IPS DF 19.7 (cell line): ENCODE measurements at regions not wholly inside any gene's neighbourhood (a gene's known extent, or its start where the extent isn't known, plus 50 kb on each side); places are given as distances from the start of the nearest gene placed in this dataset.

ENCODE experiments used
- DNase-seq: peaks from one replicate; pipeline ENCODE4 v3.0.0-alpha.2; 2013; ENCODE audit warnings: low read depth, low spot score

DNA sequence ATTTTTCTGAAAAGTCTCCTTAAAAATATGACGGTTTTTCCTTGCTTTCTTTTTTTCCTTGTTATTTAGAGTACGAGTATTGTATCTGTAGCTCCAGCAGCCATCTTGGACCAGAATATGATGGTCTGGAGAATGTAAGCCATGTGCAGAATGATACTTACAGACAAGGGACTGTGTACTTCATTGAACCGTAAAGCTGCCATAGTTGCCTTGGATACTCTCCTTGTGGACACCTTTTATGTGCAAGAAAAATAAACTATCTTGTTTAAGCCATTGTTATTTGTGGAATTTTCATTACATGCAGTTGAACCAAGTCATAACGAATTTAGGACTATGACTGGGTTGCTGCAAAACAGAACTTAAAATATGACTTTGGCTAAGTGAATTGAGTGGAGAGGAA, 485.8 kb upstream of the CITED2 start:
- no peak for DNase-seq

DNA sequence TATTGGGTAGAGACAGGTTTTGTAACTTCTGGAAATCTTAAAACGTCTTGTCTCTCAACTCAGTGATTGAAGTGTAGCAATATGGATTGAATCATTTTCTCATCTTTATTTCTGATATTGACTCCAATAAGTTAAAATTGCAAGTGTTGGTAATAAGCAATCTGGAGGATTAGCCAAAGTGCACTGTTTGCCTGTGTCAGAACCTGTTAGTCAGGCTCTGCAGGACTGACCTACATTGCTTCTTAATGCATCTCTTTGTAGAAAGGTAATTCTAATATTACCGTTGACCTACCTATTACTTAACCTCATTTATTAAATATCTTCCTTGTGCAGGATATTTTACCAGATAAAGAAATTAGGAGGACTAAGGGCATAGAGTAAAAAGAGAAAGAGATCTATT, 484.0 kb upstream of the CITED2 start:
- no peak for DNase-seq

DNA sequence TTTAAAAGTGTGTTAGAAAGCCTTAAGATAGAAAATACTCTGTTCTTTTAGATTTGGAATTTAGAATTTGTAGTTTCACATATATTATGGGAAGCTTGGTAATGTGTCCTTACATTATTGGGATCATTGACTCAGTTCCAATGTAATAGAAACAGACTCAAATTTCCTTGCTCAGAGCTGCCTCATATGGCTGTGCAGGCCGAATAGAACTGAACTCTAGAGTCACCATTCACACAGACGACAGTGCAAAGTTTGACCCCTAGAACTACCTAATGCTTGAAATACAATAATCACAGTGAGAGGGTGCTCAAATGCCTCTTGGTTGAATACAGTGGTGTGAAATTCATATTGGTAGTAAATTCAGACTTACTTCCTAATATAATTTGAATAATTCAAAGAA, 482.7 kb upstream of the CITED2 start:
- no peak for DNase-seq

DNA sequence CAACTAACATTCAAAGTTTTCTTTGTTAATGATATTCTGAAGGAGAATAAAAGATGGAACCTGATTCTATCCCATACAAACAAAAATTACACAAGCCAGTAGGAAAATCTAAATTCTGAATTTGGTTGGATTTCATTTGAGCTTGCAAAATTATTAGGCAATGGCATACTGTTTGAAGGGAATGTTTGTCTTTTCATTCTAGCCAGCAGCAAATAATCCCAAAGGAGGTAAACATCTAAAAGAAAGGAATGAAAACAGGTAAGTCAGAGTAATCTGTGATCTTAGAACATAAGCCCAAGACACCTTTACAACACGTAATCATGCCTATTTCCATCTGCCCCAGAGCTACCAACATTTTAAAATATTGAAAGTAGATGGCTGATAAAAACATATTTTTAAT, 482.1 kb upstream of the CITED2 start:
- no peak for DNase-seq

DNA sequence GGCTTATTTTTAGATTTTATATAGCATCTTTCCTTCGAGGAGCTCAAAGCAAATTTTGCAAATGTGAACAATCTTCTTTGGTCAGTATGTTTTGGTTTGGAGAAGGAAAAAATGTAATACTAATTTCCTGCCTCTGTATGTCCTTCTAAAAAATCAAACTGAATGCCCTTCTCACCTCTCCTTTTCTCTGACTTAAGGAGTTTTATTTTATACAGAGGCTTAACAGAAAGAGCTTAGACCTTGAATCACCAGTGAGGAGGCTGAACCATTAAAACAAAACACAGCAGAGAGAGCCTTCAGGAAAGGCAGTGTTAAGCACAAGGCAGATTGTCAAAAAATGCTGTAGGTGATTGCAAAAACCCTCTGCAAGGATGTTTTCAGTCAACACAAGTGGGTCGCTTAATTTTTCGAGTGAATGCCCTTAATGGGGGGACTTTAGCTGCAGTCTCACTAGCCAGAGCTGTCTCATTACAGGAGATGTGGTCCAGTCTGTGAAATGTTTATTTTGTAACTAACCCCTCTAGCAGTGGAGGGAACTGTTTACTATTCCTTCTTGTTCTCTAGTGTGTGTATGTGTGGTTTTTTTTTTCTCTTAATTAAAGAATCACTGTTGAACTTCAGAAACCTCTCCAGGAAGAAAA, 481.3 kb upstream of the CITED2 start:
- DNase-seq: no peak

DNA sequence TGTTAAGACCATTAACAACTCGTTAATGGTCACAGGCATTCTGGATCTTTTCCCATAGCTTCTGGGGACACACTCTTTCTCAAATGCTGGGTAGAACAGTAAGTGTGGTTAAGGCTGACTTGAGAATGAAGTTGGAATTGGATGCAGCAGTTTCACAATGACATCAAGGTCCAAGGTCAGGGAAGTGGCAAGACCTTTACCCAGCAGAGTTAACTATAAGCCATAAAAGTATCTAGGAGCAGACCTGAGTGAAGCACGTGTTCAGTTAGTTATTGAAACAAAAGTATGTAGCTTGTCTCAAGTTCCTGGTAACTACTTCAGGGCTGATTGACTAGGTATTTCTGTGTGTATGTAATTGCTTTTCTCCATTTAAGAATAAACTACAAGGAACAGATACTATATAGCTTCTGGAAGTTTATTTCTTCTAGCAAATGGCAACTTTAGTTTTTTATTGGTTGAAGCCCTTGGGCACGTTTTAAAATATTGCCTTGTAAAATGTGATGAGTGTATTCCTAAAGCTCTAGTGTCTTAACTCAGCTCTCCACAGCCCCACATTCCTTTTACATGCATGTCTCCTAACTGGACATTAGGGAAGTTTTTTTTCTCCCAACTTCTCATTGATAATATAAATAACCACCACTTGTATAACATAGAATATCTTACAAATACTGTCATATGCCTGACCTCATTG, 479.0 kb upstream of the CITED2 start:
- no peak for DNase-seq

DNA sequence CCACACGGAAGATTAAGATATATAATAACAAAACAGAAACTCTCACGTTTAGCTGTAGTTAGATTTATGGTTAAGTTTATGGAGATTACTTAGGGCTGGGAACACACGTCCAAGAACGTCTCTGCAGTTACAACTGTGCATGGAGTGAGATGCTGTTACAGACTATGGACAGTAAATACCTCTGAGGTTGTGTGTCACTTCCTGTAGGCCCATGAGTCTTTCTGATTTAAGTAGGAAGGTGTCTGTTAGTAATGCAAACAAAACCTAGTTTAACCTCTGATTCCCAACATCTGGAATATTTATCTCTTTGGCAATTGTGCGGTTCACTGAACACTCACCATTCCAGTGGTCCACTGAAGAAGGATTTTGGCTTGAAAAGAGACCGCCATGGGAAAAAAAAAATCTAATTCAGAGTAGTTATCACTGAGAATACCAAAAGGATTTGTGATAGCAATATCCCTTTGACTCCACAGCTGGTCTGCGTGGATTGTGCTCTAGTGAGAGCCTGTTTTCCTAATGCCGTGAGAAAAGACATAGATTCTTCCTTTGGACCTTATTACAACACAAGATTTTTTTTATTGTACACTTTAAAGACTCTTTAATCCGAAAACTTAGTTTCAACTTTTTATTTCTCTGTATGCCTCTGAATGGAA, 478.2 kb upstream of the CITED2 start:
- DNase-seq: no peak

DNA sequence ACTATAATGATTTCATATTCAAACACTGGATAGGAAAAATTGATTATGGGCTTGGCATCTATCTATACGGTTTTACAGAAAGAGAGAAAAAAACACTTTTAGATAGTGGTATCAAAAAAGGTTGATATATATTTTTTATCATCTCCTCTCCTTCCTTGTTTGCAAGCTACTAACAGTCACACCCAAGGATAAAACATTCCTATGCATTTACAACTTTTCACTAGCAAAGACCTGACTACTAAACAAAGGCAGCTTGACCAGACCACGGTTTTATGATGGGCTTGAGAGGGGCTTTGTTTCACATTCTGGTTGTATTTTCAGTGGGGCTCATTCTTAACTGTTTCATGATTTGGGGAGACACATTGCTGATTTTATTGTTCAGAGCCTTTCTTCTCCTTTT, 477.6 kb upstream of the CITED2 start:
- DNase-seq: no peak

DNA sequence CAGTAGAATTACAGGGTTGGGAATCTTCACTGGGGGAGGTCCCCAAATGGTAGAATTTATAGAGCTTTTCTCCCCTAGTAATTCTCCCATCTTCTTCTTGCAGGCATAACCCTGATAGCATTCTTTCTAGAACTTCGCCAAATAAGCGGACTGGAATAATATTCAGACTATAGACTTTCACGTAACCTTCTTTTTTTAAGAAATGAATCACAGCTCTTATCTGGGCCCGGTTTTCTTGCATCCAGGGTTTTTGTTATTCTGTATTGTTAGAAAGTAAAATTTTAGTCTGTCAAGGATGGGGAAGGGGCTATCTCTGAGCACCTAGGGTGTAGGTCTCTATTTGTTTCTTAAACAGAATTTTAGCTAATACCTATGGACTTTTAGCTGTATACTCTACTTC, 476.8 kb upstream of the CITED2 start:
- DNase-seq: no peak

DNA sequence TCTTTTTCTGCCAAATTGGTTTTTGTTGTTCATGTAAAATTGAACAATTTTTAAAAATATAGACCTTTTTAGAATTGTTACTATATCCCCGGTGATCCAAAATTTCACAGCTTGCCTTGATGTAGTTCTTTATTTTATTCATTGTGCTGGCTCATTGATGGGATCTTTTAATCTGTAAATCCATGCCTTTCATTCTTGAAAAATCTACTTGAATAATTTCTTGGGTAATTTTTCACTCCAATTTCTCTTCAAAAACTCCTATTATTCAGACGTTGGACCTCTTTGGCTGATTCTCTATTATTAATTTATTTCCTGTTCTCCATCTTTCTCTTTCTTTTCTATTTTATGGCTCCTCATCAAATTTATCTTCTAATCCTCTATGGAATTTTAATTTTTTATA, 476.1 kb upstream of the CITED2 start:
- no peak for DNase-seq

DNA sequence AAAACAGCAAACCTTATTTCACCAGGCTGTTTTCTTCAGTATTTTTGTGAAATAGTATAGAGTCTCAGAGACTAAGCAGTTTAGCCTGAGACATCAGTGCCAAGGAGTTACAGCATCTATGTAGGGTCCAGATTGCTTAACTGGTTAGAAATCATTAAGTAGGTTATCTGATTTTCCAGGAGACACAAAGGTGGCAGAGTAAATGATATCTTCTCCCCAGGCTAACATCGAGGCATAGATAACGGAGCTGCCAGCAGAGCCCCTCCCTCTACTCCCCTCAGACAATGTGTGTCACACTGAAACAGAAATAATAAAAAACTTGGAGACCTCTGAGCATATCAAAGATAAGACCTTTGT, 473.0 kb upstream of the CITED2 start:
- DNase-seq: no peak

DNA sequence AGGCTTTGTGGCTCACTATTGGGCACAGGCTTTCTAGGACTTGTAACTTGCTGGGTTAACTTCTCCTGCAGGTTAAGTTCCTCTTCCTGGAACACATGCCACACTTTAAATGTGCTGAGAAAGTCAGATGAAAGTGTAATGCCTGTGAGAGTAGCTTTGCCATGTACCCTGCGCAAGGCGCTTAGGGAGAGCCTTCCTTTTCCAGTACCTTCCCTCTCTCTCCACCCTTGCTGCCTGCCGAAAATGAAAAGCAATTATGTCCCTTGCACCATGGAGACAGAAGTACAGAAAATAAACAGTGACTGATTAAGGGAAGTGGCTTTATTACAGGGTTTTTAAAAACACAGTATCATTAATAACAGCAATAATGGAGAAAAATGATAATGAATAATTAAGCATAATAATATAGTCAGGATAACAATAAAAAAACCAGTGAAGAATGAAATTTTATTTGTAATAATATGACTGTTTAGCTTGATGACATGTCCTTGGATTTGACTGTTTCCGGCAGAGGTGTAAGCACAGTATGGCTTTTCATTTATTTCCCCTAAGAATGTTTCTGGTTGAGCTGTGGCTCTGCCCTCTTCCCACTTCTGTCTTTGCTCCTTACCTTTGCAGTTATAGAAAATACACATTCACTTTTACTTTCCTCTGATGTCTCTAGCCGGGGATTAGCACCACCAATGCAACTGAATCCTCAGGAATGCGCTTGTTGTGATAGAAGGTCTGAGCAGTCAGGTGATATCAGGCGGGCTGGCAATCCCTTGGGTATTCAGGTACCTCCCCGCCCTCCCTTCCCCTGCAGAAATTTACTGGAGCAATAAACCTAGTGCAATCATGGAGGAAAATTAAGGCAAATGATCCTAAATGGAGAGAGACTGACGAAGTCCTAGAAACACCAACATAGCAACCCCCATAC, 472.3 kb upstream of the CITED2 start:
- peak; percentile 3 for DNase-seq

DNA sequence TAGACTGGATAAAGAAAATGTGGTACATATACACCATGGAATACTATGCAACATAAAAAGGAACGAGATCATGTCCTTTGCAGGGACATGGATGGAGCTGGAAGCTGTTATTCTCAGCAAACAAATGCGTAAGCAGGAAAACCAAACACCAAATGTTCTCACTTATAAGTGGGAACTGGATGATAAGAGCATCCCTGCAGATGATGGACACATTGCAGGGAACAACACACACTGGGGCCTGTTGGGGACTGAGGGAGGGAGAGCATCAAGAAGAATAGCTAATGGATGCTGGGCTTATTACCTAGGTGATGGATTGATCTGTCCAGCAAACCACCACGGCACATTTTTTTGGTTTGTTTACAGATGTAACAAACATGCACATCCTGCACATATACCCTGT, 470.5 kb upstream of the CITED2 start:
- DNase-seq: no peak

DNA sequence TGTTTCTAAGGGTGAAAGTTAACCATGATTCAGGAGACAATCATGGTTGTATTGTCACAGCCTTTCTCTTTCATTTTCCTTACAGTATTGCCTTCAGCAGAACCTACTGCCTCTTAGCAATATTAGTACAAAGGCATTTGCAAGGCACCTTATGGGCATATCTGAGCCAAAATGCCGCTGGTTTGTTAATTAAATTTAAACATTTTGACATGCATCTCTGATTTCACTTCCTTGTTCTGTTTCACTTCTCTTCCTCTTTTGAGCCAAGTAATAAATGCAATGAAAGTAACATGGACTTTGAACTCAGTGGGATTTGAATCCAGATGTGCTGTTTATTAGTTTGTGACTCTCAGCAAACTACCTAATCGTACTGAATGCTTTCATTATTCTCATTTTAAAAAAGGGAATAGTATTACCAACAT, 467.4 kb upstream of the CITED2 start:
- DNase-seq: no peak

DNA sequence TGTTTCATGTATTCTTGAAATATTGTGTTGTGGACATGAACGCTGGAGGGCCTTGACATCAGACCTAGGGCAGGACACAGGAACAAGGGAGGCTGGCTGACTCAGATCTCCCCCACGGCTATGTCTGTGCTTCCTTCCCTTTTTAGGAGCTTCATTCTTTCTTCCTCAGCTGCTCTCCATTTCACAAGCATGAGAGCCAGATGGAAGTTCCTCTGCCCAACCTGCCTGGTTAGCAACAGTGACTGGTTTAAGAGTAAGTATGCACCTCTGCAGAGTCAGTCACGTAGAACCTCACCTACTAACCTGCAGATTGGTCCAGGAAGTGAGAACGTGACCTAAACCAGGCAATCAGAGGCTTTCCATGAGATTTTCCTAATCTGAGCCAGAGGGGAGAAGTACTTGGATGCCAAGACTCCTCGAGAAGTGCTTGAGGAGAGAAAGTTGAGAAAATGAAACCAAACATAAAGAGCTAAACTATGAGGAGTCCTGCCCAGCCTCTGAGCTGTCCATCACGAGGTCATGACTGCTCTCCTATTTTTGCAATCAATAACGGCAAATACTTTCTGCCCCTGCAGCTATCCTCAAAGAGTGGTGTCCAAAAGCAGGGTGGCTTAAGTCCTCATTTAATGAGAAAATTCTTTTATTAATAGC, 465.2 kb upstream of the CITED2 start:
- DNase-seq: no peak

DNA sequence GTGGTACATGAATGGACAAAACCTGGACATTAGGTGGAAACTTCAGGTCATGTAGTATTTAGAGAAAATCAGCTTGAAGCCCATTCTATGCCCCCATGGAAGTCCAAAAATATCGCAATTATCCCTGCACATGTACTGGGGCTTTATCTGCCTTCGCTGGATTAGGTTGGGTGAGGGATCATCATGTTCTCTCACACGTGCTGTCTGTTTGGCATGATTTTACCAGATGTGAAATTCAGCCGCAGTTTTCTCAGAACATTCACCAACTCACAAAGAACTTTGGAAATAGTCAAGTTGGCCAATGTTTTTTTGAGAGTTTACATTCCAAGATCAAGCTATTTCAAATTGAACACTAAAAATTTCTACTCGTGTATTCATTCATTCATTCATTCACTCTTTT, 459.8 kb upstream of the CITED2 start:
- DNase-seq: no peak

DNA sequence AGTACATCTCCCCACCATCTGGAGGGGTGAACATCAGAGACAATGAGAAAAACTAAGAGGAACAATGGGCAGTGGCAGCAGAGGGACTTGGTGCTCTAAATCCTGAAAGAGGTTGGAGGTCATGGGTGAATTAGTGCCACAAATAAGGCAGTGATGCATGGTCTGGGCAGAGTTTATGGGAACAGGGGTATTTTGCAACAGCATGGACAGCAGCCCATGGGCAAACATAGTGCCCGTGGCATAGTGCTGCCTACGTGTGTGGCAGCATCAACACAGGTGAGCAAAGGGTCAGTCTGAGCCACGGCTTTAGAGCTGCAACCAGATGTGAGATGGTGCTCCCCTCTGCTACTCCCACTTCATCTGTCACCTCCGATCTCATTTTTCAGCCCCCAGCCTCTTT, 459.1 kb upstream of the CITED2 start:
- no peak for DNase-seq

DNA sequence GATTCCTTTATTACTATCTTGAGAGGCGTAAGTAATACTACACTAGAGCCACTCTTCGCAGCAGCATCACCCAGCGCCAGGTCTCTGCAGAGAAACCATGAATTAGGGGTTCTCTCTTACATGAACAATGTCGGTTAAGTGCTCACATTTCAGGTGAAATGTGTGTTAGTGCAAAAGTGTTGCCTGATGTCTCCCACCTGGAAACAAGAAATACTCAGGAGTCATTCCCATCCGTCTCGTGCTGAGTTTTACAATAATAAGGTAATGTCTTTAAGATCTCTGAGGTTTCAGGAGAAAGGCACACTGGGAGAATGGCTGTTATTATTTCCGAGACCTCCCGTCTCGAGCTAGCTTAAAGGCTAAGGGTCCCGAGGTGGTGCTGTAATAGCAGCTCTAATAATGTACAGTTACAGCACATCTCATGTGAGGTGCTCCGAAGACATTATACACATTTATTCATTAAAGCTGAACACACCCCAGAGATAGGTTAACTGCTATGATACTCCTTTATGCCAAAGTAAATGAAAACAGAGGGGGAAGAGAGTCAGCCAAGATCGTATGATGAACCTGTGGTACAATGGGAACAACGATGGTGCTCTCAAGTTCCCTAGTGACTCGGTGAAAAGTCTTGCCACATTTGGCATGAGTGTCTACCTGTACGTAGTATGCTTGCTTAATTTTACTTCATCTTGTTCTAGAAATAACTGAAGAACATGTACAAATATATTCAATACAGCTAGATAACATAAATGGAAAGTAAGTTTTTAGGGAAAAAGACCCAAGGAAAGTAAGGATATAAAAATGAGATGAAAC, 458.3 kb upstream of the CITED2 start:
- DNase-seq: no peak

DNA sequence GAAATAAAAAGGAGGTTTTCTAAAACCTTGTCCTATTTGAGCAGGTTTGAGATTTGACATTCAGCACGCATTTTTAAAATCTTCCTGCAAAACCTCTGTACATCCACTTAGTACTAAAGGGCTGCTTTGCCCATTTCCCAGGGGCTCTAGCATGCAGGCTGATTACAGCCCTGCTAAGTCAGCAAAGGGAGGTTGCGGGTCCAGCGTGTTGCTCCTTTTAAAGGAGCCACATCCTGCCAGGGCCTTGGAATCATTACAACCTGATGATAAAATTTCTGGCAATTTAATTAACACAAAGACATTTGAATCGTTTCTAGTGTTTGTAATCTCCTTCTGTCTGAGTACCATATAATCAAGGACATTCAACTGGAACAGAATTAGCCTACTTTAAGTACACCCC, 455.1 kb upstream of the CITED2 start:
- no peak for DNase-seq

DNA sequence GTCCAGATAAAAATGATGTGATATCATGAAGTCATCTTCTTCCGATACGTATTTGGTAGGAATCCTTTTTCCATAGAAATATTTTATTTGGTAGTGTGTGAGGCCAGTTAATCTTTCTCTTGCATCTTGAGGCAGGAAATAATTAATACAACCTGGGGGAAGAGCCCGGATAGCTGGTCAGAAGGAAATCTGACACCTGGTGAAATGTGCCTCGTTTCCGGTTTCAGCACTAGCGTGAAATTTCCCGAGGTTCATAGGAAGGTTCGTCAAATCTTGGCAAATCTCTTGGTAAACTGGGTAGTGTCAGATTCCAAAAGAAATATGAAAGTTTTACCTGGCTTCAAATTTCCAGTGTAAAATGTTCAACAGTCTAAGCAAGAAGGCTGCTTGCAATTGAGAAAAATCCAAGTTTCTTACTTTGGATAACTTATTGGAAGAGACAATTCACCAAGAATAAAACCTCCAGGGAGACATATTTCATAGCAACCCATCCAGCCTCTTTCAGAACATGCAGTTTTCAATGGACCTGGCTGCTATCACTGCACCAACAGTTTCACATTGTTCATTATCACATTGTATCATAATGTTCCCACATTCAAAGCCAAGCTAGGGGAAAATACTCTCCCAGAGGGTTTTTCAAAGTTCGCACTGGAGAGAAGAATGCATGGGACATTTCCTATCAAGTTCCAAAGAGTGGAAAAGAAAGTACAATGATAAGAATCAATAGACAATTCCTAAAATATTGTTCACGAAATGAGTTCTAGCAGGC, 454.5 kb upstream of the CITED2 start:
- DNase-seq: no peak
